SHP77 (cell line): ENCODE measurements at regions not wholly inside any gene's neighbourhood (a gene's known extent, or its start where the extent isn't known, plus 50 kb on each side); places are given as distances from the start of the nearest gene placed in this dataset.

Experiments
- DNase-seq, 2 experiments: peaks; one replicate each; lab custom pipeline; 2025; lab: John Stamatoyannopoulos, UW

DNA sequence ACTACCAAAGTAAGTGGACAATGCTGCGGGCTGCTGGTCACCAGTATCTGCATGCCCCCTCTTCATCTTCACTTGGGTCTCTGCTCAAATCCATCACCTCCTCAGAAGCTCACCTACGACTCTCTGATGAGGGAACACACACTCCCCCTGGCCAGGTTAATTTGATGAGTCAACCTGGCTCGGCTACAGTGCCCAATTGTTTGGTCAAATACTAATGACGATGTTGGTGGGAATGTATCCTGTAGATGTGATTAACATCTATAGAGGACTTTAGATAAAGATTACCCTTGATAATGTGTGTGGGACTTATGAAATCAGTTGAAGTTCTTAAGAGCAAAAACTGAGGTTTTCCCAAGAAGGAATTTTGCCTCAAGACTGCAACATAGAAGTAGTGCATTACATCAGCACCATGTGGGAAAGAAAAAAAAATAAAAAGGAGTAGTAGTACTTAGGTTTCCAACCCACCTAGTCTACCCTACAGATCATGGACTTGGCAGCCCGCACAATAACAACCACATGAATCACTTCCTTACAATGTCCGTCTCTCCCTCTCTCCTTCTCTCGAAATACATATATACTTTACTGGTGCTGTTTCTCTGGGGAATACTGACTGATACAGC, 467.3 kb downstream of the DNAH5 start:
- no peak for DNase-seq

- DNase-seq = no peak
Measured at GRCh38 chr5:13472842-13473241, 471.6 kb downstream of the DNAH5 start.

- DNase-seq = no peak
Measured at GRCh38 chr5:13470975-13471374, 473.5 kb downstream of the DNAH5 start.

- DNase-seq = no peak
Measured at GRCh38 chr5:13470263-13470662, 474.2 kb downstream of the DNAH5 start.

DNA sequence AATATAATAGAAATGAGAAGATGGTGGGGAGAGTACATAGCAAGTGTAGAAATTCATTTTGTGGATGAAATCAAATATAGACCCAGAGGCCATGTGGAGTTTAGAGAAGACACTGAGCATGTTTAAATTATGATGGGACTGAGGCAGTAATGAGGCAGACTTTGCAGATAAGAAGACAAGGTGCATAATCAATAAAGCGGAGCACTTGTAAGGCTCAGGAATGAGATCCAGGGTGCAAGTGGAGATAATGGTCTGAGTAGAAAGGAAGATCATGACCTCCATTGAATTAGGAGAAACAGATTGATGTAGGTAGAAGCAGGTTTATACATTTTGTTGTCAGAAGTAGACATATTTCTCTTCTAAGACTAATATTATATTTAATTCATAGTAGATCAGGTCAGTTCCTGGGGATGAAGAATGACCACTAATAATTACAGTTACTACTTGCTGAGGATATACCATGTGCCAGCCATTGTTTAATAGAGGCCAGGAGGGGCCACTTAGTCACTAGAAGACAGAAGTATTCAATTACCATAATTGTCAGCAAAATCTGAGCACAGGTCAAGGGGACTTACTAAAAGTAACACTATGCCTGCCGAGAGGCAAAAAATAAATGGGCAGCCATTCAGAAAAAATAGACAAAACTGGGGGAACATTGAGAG, 479.8 kb downstream of the DNAH5 start:
- DNase-seq = no peak

DNA sequence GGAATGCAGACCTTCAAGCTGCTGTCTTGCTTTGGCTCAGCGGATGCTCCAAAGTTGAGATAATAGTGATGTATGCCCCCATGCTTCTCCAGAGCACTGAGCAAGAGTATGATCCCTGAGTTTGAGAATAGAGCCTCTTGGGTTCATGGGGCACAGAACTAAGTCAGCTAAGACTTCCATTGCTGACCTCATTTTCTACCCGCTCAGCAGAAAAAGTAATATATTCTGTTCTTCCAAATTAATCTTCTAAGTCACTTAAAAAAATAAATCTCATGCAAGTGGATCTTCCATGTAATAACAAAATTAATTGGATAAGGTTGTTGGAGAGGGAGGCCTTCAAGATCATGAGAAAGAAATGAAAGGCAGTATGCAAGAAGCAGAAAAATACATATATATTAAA, 483.9 kb downstream of the DNAH5 start:
- DNase-seq = no peak

GRCh38 chr5:13454050-13454449, 490.4 kb downstream of the DNAH5 start:
- no peak for DNase-seq

DNA sequence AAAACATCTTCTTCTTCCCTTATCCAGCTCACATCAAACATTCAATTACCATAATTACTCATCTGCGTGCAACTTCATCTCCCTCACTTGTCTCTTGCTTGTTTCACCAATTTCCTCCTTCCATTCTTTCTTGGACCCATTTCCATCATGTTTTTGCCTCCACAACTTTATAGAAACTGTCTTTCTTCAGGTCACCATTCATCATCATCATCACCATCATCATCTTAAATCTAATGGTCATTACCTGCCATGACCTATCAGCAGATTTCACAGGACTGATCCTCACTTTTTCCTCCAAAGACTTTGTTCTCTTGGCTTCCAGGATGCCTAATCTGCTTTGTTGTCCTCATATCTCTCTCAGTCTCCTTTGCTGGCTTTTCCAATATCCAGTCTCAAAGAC, 495.6 kb downstream of the DNAH5 start:
- DNase-seq = no peak

DNA sequence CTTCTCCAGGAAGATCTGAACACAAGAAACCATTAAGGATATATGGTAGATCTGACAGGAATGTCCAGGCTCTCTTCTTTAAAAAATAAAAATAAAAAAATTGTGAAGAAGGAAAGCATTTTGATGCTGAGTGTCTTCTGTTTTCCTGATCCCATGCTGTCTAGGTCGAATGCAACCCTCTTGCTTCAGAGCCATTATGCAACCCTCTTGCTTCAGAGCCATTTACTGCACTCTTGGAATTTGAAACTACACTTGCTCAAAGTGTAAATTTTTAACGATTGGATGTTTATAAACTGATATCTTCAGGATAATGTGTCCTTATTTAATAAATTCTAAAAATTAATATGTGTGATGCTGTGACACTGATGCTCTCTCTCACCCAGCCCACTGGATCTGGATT, 505.1 kb downstream of the DNAH5 start:
- DNase-seq = no peak

DNA sequence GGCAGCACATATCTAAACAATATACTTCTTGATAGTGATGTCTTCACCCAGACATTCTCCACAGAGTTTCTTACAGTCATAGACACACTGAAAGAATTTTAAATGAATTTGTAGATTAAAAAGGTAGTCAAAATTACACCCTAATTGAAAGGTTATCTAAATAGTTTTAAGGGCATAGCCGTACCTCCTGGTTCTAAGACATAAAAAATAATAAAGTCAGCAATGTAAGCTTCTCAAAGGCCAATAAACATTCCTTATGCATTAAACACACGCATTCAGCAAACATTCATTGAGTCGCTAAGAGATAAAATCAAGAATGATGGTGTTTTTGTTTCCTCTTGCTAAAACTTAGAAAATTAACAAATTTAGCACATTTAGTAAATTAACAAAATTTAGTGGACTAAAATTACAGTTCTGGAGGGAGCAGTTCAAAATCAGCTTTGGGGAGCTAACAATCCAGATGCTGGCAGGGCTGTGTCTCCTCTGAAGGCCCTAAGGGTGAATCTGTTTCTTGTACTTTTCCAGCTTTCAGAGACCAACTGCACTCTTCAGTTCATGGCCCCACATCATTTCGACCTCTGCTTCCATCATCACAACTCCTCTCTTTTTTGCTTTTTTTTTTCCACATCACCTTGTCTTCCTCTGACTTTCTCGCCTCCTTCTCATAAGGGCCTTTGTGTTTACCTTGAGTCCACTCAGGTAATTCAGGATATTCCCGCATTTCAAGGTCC, 516.5 kb downstream of the DNAH5 start:
- no peak for DNase-seq

DNA sequence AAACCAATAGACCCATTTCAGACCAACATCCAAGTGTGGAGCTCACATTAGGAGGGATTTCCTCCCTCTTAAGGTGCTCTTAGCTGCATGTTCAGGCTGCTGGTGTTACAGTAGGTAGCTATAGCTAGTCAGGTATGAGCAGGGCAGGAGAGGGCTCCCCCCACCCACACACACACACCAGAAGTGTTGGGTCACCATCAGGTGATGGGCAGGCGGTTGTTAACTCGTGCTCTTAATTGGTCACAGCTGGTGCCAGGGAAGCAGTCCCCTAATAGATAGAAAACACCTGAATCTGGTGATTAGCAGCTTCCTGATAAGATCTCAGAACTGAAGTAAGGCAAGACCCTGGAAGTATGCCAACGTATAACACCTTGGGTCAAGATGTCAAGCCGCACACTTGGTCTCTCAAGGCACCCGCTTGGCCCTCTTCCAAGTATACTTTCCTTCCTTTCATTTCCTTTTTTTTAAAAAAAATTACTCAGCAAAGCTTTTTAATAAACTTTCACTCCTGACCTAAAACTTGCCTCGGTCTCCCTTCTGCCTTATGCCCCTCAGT, 532.4 kb downstream of the DNAH5 start:
- no peak for DNase-seq

- no peak for DNase-seq
Measured at GRCh38 chr5:13408616-13409015, 535.9 kb downstream of the DNAH5 start.

- DNase-seq = no peak
Measured at GRCh38 chr5:13403351-13403750, 541.1 kb downstream of the DNAH5 start.

DNA sequence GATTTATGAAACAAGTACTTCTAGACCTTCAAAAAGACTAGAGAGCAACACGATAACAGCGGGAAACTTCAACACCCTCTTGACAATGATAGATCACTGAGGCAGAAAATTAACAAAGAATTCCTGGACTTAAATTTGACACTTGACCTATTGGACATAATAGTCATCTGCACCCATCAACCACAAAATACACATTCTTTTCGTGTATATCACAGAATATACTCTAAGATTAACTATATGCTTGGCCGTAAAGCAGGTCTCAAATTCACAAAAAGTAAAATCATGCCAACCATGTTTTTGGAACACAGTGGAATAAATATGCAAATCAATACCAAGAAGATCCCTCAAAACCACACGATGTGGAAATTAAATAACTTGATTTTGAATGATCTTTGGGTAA, 559.4 kb downstream of the DNAH5 start:
- DNase-seq = no peak

DNA sequence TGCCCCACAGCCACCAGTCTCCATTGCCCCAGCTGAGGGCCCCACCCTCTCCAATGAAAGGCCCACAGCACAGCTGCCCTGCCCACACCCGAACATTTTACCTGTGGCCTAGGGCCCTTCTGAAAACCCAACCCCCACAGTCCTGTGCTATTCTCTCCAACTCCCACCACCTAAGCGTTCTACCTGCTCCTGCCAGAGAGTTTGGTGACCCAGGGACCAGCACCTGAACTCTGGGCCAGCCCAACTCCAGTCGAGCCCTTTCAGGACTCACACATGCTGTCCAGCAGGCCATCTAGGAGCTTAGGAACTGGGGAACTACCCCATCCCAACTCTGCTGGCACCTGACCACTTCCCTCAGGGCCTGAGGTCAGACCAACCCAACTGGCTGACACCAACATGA, 562.3 kb downstream of the DNAH5 start:
- no peak for DNase-seq

GRCh38 chr5:13378091-13378490, 566.4 kb downstream of the DNAH5 start:
- DNase-seq = no peak

DNA sequence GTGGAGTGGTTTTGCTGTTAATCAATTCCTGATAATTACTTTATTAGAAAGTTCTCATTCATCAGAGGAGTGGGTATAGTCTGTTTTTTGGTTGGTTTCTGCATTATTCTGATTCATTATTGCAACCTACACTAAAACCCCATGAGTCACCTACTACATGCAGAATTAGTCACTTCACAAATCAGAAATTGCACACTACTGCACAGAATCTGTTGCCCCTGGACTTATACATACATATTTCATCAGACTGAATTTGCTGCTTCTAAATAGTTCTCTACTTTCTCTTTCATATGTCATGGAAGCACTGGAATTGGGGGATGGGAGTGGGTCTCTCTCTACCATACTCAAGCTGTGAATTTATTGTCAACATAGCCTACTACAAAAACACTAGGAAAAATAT, 585.1 kb downstream of the DNAH5 start:
- no peak for DNase-seq

- DNase-seq = no peak
Measured at GRCh38 chr5:13358342-13358741, 586.1 kb downstream of the DNAH5 start.

DNA sequence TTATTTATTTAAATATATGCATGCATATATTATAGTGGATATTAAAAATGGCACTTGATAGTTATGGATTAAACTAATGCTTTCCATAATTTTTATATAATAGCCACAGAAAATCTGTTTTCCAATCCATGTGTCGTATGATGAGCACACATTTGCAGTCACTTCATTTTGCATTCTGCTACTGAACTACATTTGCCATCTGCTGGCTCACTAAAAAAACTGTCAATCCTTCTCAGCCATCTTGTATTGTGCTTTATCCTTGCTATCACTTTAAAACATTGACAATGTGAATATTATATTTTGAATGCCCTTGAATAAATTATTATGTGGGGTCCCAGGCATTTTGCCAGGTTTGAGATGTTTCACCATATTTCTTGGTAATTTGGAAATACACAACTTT, 586.6 kb downstream of the DNAH5 start:
- DNase-seq = no peak

GRCh38 chr5:13356226-13356625, 588.3 kb downstream of the DNAH5 start:
- DNase-seq = no peak

GRCh38 chr5:13354611-13355010, 589.9 kb downstream of the DNAH5 start:
- no peak for DNase-seq

DNA sequence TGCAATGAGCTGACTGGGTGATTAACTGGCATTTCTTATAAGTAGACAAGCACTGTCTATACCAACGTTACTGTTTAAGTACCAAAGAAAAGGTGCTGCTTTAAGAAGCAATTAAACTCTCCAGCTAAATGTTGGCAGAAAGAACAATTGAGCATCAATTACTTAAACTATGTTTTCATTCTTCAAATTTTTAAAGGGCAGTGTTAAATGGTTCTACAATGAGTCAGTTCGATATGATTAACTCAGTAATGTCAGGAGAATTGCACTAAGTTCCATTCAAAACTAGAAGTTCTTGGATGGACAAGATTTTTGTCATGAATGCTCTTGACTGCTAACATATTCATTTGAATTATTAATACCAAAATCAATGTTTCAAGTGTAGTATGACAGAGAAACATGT, 593.7 kb downstream of the DNAH5 start:
- no peak for DNase-seq

DNA sequence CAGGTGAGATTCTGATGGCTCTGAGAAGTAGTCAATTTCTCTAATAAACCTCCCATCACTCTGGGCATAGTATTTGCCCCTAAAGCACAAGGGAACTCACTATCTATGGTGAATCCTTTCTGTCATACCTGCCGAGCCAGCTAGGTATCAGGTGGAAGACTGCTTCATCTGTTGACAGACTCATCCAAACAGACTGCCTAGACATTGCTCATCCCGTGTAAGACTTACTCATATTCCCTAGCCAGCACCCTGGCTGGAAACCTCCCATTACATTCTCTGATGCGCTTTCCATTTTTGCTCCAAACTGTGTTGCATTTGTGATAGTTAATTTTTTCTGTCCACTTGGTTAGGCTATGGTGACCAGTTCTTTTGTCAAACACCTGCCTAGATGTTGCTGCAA, 595.9 kb downstream of the DNAH5 start:
- DNase-seq = no peak
